GM18508 (cell line): ENCODE measurements at regions not wholly inside any gene's neighbourhood (a gene's known extent, or its start where the extent isn't known, plus 50 kb on each side); places are given as distances from the start of the nearest gene placed in this dataset.

Source experiments
- ATAC-seq: cut with Tn5 transposase; IDR thresholded peaks from one replicate; pipeline ENCODE4 v1.9.1; 2021; ENCODE audit warnings: moderate number of reproducible peaks; ENCODE audit not compliant: insufficient read depth, unreplicated experiment

DNA sequence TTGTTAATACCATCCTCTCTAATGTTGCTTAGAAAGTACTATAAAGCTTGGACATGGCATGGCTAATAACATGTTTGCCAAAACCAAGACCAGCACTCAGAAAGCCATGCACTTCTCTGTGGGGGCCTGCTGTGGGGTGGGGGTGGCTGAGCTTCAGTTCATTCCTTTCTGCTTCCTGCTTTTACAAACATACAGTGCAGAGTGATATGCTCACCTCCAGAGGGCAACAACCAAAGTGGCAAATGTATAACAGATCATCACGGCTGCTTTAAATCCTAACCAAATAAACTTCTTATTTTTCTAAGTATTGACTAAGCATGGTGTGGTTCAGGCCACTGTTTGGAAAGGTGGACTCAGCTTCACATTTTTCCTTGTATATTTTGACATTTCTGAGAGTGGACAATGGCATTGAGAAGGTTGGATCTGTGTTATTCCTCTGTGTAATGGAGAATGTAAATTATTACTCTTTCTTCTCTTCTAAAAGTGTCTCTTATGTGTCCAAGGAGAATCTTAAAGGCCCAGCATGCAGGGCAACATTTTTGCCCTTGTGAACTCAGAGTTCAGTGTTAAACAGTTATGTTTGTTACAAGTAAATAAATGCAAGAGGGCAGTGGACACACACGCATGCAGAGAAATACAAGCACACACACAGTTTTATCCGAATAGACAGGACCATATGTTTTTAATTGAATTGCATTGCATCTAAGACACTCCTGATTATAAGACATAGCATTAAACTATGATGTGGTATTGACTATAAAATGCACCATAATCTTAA lies 186.1 kb downstream of the HERPUD2 start:
- ATAC-seq = no peak

DNA sequence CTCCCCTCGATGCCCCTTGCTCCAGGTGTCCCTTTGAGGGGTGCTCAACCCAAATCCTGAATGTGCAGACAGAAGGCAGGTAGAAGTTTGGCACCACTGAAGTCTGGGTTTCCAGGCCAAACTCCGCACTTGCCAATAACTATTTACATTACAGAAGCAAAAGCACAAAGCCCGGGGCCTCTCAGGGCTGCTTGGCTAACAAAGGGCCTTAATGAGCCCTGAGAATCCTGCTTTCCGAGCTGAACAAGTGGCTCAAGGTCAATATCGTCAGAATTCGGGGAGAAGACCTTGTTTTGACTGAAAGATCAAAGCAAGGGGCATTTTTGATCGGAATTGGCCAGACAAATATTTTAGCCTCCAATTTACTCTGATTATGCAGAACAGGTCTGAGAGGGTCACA lies 189.9 kb downstream of the HERPUD2 start:
- ATAC-seq = no peak

DNA sequence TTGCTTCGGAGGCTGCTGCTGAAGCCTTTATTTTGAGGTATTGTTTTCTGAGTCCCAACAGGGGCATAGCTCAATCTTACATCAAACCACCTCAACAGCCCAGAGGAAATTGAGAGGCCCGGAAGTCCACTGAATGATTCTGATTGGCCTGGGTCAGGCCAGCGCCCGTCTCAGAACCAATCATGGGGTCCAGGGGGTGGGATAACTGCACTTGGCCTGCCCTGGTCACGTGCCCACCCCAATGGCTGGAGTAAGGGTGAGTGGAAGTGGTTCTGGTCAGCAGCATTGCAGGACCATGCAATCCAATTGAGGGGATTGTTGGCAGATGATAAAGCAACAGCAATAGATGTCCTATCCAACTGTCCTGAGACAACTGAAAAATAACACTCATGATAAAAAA lies 190.6 kb downstream of the HERPUD2 start:
- no peak for ATAC-seq

DNA sequence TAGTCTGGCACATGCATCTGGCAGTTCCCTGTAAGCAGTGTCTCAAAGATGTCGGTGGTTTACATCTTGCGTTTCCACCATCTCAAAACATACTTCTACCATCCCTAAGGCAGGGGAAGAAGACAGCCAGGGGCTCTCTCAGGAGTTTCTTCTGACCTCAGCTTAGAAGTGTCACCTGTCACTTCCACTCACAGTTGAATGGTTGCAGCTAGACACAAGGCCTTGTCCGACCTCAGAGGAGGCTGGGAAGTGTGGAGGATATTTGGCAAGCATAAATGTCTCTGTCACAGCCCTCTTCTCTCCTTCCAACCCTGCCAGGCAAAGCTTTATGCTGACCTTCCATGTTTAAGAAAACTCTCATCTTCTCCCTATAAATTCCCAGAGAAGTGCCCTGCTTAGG lies 193.3 kb downstream of the HERPUD2 start:
- no peak for ATAC-seq

DNA sequence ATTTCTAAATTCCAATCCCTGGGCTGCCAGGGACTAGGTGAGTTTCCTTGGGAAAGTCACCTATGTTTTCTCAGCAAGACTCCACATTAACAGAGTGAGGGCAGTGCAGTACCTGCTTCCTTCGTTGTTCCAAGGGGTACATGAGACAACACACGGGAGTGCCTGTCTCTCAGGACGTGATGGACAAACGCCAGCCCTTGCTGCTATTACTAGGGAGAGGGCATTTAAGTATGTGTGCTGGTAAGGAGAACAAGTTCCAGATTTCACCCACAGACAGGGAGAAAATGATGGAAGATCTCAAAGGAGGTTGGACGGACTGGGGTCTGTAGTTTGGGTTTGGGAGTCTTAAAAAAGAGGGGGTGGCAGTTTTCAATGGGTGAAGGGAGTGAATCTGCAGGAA lies 195.7 kb downstream of the HERPUD2 start:
- ATAC-seq = no peak

DNA sequence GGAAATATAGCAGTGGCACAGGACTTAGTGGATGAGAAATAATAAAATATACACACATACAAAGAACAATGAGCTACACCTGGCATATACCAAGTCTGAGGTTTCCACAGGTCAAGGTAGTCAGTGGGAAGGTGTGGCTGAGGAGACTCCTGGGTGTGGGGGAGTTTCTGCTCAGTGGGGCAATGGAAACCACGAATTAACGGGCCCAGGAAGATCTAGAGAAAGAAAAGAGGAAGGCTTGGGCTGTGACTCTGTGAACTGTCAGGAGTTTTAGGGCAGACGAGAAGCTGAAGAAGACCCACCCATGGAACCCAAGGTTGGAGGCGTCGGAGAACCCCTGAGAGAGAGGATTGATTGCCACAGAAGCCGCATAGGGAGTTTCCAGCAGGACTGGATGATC lies 196.5 kb downstream of the HERPUD2 start:
- no peak for ATAC-seq

DNA sequence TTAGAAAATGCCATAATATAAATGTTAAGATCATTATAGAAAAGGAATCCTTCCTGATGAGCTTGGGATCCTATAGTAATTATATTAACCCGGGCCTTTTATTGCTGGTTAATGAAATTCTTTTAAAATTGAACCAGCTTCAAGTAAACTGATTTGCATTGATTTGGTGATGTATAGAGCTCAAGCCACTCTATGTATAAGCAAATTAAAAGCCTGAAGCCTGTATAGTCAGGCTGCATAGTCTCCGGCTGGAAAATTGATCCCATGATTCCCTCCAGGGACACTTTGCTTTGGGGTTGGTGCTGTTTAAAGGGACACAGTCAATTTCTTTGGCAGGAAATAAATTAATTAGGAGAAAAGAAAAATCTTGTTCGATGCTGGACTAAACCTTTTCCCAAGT lies 199.1 kb downstream of the HERPUD2 start:
- ATAC-seq = no peak

DNA sequence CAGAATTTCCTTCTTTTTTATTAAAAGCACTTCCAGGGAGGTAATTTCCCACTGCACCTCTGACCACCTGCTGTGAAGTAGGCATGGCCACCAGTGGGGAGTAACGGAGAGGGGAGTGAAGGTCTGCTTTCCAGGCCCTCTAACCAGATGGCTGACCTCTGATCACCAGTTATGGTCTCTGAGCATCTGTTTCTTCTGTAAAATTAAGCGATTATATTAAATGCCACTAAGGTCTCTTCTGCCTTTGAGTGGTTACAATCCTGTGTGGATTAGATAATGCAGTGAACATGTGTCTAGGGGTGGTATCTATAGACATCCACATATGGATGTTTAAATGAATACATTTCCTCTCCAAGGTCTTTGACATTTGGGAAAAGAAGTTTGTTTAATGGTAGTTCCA lies 199.6 kb downstream of the HERPUD2 start:
- ATAC-seq = no peak

DNA sequence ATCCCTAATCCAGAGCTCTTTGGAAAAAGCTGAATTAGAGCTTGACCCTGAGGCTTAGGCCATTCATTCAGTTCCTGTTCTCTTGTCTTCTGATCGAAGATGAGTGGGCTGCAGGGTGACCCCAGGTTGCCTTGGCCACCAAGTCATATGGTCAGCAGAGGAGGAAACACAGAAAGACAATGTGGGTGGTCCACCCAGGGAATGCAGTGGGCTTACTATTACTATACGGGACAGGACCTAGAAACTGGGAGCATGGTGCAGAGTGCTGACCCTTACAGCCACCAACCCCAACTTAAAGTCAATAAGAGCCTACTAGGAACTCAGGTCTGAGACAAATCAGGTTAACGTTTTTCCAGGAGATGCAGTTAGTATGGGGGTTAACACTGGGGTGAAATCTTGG lies 200.5 kb downstream of the HERPUD2 start:
- ATAC-seq = no peak

DNA sequence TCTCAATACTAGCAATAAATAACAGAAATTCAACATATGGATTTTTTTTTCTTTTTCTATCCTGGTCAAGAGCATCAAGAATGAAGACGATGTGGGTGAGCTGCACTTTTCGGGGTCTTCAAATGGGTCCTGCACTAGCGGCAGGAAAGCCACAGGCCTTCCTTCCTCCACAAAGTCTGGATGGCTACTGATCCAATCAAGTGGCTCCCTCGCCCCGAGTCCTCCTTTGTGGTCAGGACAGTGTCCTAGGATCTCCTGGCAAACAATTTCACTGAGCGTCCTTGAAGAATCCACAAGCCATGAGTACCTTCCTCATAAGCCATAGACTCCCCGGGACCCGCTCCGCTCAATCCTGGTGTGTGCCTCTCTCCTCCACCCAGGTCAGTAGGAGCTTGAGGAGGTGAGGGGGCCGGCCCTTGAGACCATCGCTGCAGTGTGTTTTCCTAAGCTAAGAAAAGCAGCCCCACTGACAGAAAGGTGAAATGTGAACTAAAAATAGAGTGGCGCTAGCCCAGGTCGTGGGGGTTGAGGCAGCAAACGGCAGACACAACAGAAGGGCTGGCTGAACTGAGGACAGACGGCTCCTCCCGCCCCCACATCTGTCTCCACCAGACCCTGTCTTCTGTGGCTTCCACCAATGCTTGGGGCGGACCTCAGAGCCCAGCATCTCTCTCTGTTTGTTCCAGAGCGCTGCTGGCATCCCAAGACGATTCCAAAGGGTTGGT lies 202.3 kb downstream of the HERPUD2 start:
- no peak for ATAC-seq

DNA sequence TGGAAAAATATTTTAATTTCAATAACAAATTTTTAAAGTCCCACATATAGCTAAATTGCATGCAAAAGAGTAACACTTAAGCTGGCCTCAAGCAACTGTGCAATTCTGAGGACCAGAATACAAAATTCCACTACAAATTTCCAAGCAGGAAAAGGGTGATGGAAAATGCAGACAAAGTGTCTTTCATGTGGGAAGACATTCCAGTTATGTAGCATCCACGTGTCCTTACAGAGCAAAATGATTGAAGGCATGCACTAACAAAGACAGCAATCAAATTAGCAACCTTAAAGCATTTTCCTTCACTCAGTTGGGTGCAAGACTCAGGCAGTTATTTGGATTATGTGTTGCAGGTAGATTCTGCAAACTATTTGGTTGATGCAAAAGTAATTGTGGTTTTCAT lies 203.7 kb downstream of the HERPUD2 start:
- no peak for ATAC-seq

DNA sequence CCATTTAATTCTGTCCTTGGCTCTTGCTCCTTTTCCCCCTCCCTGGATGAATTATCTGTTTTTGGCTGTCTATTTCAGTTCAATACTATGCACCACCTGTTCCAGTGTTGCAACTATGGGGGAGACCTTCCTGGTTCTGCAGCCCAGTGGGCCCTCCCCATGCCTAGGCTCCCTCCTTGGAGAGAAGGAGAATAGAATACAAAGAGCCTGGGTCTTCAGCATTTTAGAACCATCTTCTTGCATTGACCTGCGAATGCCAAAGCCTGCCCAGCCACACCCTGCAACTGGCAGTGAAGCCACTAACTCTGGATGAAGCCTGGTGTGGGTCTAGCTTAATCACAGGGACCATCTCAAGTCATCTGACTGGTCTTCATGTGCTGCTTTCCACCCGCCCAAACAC lies 207.1 kb downstream of the HERPUD2 start:
- ATAC-seq = no peak

DNA sequence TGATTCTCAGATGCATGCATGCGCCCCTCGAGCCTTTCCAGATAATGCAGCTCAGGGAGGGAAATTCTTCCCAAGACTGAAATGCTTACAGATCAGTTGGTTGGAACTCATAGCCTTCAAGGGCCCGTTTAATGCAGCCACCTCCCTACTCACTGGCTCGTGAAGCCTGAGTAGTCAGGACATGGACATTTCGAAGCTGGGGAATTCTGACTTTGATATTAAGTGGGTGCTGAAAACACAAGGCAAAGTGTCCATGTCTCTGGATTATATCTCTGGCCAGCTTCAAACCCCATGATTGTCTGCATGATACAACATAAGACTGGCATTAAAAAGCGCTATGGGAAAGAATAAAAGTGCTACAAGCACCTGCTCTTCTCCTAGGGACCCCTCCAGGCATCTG lies 207.5 kb downstream of the HERPUD2 start:
- no peak for ATAC-seq

DNA sequence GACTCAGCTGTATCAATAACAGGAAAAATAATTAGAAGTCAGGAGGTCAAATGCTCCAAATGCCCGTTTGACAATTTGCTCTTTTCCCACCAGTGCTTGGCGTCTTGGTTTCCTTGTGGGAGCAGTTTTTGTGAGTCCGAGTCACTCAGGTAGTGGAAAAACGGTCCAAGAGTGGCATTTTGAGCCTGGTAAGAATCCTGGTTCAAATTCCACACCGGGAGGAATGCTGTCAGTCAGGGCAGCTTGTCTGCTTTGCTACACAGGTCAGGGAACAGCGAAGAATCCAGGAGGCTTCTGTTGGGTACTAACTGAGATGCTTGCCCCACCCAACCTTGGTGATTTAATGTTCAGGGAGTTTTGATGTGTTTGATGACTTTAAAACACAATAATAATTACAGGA lies 209.5 kb downstream of the HERPUD2 start:
- no peak for ATAC-seq

DNA sequence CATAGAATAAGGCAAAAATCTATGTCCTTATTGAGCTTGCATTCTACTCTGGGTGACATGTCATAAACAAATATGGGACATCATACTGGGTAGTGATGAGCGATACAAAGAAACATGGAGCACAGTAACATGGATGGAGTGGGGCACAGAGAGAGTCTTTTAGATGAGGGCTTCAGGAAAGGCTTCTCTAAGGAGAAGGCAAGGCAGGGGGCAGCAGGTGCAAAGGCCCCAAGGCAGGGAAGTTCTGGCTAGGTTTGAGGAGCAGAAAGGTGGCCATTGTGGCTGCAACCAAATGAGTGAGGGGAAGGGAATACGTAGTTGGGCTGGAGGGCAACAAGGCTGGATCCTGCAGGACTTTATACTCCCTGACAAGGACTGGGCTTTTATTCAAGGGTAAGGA lies 211.4 kb downstream of the HERPUD2 start:
- ATAC-seq = no peak

DNA sequence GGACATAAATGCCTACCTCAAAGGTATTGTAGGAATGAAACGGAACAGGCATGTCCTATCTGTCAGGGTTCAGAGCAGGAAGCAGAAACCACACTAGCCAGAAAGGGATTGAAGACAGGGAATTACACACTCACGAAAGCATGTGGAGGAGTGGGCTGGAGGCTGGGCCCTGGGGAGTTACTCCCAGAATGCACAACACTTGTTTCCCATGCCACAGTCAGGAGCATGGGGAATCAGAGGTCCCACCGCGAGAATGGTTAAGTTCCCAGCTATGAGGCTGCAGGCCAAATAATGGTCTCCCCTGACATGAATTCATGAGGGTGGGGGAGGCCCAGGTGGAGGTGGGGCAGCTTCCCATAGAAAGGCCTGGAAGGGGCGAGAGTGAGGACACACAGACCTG lies 212.7 kb downstream of the HERPUD2 start:
- ATAC-seq = no peak

DNA sequence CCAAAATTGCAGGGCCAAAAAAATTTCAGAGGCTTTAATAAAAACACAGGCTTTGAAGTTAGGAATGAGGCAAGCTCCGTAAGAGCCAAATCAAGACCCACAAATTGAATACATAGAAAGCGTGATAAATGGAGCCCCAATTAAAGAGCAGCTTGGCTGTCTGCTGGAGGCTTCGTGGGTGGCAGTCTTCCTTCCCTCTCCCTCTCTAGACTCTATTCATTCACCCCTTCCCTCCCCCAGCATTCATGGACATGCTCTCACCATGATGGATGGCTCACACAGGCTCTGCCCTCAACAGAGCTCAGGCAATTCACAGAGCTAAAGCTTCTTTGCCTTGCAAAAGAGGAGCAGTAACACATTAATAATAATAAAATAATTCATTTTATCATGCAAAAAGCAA lies 214.1 kb downstream of the HERPUD2 start:
- no peak for ATAC-seq

DNA sequence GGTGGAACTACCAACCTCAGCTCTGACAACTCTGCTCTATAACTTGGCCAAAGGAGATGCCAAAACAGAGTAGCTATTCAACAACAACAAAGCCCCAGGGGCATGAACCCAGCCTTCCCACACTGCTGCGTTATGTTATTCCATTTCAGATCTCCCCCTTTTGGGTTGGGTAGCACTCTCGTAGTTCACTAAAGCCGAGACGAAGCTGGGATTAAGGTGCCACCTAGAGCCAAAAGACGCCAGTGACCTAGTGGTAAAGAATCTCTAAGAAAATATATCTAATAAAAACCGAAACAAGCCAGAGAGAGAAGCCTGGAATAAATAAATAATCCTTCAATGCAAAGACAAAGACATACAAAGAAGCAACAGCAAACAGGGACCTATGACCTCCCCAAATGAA lies 217.3 kb downstream of the HERPUD2 start:
- ATAC-seq = no peak

DNA sequence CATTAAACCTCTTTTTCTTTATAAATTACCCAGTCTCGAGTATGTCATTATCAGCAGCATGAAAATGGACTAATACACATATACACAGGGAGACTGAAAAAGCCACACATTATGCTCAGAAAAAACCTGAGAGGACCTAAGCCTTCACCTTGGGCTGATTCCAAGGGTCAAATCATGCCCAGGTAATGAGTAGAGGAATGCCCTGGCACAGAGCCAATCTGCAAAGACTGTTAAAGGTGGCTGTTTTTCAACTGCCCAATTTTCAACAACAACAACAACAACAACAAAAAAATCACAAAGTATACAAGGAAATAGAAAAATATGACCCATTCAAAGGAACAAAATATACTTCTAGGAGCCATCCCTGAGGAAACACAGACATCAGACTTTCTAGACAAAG lies 220.2 kb upstream of the TBX20 start:
- no peak for ATAC-seq

DNA sequence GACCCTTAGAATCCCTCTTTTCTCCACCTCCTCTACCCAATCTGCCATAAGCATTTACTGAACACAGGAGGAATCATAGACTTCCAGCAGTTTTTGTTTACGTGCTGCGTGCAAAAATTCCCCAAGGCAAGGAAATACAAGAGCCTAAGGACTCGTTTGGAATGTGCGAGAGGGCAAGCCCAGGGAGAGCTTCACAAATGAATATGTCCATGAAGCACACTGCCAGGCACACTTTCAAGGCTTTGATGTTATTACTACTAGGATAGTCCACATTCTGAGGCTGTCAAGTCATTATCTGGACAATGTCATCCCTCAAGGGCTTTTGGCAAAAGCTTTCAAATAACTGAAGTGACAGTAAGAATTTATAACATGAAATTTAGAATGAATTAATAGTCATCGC lies 214.7 kb upstream of the TBX20 start:
- ATAC-seq = no peak

DNA sequence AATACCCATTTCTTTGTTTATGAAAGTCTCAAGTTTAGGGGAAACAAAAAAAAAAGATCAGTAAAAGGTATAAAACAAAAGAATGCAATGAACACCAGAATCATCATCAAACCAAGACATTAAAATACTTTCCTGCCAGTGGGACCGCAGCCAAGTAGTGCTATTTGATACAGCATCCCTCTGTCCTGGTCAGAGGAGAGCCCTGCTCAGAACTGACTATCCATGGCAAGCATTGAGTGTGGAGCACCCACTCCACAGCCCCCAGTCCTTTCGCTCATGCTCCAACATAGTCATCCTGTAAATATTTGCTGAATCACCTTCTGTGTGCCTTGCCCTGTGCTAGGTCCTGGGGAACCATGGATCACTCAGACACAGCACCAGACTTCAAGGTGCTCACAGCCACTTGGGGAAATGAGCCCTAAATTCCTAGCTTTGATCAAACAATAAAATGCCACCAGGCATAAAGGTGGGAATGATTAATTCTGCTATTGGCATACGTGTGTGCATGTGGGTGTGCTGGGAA lies 213.6 kb upstream of the TBX20 start:
- no peak for ATAC-seq

DNA sequence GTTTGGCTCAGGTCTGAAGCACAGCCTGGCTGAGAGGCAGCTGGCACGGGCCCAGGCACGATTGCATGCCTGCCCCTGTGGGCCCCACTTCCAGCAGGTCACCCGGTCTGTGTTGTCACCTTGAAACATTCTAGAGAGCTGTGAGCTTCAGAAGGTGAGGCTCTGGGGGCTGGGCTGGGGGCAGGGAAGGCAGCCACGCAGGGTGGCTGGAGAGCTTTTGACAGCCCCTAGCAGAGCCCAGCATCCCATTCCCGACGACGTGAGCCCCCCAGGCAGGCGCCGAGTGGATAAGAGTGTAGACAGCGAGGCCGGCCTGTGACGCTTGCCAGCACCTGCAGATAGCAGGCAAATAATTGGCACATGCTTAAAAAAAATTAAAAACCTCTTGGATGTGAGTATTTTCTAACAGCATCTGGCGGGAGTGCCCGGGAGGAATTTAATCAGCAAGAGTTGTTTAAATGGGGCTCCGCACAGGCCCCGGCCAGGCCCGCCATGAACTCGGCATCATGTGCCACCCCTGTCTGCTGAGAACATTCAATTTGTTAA lies 212.0 kb upstream of the TBX20 start:
- ATAC-seq = no peak
